ENCODE measurements at regions not wholly inside any gene's neighbourhood (a gene's known extent, or its start where the extent isn't known, plus 50 kb on each side); places are given as distances from the start of the nearest gene placed in this dataset.
"Not testable (repeated sequence)": the region's sequence is repeated elsewhere in the genome, so short reads cannot be mapped to it uniquely, and the experiment has no call there.

DNA sequence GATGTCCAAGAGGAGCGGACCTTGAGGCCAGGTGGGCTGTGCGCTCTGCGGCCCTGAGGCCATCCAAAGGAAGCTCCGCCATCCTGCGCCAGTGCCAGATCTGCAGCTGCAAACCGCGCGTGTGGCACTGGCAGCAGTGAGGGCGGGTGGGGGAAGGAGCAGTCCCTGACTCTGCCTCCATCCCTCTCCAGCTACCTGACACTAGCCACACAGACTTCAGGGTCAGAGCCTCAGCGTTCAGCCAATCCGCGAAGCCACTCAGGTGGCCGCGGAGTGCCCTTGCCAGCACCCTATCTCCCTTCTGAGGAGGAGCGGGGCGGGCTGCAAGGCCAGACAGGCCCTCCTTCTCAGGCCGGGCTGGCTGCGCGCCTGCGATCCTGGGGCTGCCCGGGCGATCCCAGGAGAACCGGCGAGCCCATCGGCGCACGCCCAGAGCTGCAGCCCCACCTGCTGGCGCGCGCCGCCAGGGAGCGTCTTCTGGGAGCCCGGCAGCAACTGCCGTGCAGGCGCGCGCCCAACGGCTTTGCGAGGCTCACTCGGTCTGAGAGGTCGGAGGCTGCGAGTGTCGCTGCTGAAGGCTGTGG lies 867.2 kb downstream of the SPATA31A1 start:
- not testable (repeated sequence) for H3K4me3 Mint-ChIP-seq, H3K4me1 Mint-ChIP-seq, H3K27me3 Mint-ChIP-seq

GRCh38 chr9:40223353-40223752 lies 867.9 kb downstream of the SPATA31A1 start:
- not testable (repeated sequence) for H3K36me3 Mint-ChIP-seq, H3K4me1 Mint-ChIP-seq, H3K9me3 Mint-ChIP-seq, H3K4me3 Mint-ChIP-seq, H3K27ac Mint-ChIP-seq, H3K27me3 Mint-ChIP-seq

More for the DNA sequence above, 867.2 kb downstream of the SPATA31A1 start:
- not testable (repeated sequence) for H3K36me3 Mint-ChIP-seq, H3K27ac Mint-ChIP-seq, H3K9me3 Mint-ChIP-seq
